Astrocyte (in vitro differentiated cells and primary cell): ENCODE measurements at regions not wholly inside any gene's neighbourhood (a gene's known extent, or its start where the extent isn't known, plus 50 kb on each side); places are given as distances from the start of the nearest gene placed in this dataset.

ENCODE experiments used
- DNase-seq: peaks from one replicate; pipeline ENCODE4 v3.0.0-alpha.2; 2010; ENCODE audit warnings: low read depth
- FAIRE-seq: peaks from 2 replicates; lab custom pipeline; 2011; peaks lifted over from hg19 to GRCh38; lab: Jason Lieb, UNC
- H2AFZ ChIP-seq: 2 replicates; pipeline ENCODE4 v1.6.0; 2012; ENCODE audit warnings: low read depth, low read length, inconsistent platforms
- H3K27ac ChIP-seq: 2 replicates; pipeline ENCODE4 v1.5.1; 2011; ENCODE audit warnings: low read depth, low read length, inconsistent platforms
- H3K27me3 ChIP-seq: 2 replicates; pipeline ENCODE4 v1.6.0; 2011; ENCODE audit warnings: low read length, inconsistent platforms; ENCODE audit not compliant: insufficient read depth
- H3K36me3 ChIP-seq: 2 replicates; pipeline ENCODE4 v1.5.1; 2011; ENCODE audit warnings: low read length, inconsistent platforms; ENCODE audit not compliant: insufficient read depth
- H3K4me1 ChIP-seq: 2 replicates; pipeline ENCODE4 v1.5.1; 2011; ENCODE audit warnings: low read length, inconsistent platforms; ENCODE audit not compliant: insufficient read depth
- H3K4me2 ChIP-seq: 2 replicates; pipeline ENCODE4 v1.6.0; 2012; ENCODE audit warnings: low read length, inconsistent platforms
- H3K4me3 ChIP-seq: 2 replicates; pipeline ENCODE4 v1.5.1; 2011; ENCODE audit warnings: low read depth, mild to moderate bottlenecking, low read length, inconsistent platforms; ENCODE audit not compliant: insufficient read depth
- H3K79me2 ChIP-seq: 2 replicates; pipeline ENCODE4 v1.6.0; 2012; ENCODE audit warnings: mild to moderate bottlenecking, low read length, inconsistent platforms; ENCODE audit not compliant: insufficient read depth
- H3K9ac ChIP-seq: 2 replicates; pipeline ENCODE4 v1.6.0; 2012; ENCODE audit warnings: mild to moderate bottlenecking, low read length, inconsistent platforms
- H3K9me3 ChIP-seq: 2 replicates; pipeline ENCODE4 v1.5.1; 2012; ENCODE audit warnings: low read depth, mild to moderate bottlenecking, low read length, inconsistent platforms; ENCODE audit not compliant: insufficient read depth
- H4K20me1 ChIP-seq: 2 replicates; pipeline ENCODE4 v1.6.0; 2012; ENCODE audit warnings: low read length, inconsistent platforms; ENCODE audit not compliant: insufficient read depth
- H3K27ac Mint-ChIP-seq: one replicate; pipeline ENCODE4 v1.8.0; 2021; ENCODE audit warnings: mild to moderate bottlenecking, mixed read lengths; ENCODE audit not compliant: unreplicated experiment
- H3K27me3 Mint-ChIP-seq: one replicate; pipeline ENCODE4 v1.8.0; 2021; ENCODE audit warnings: low read depth, mixed read lengths; ENCODE audit not compliant: unreplicated experiment
- H3K36me3 Mint-ChIP-seq: one replicate; pipeline ENCODE4 v1.8.0; 2021; ENCODE audit warnings: low read depth, mixed read lengths; ENCODE audit not compliant: unreplicated experiment
- H3K4me1 Mint-ChIP-seq: one replicate; pipeline ENCODE4 v1.8.0; 2021; ENCODE audit warnings: low read depth, mixed read lengths; ENCODE audit not compliant: unreplicated experiment
- H3K4me3 Mint-ChIP-seq: one replicate; pipeline ENCODE4 v1.8.0; 2021; ENCODE audit warnings: mild to moderate bottlenecking, moderate library complexity, mixed read lengths; ENCODE audit not compliant: unreplicated experiment
- H3K9me3 Mint-ChIP-seq: one replicate; pipeline ENCODE4 v1.8.0; 2021; ENCODE audit warnings: mild to moderate bottlenecking, mixed read lengths; ENCODE audit not compliant: unreplicated experiment
- CTCF ChIP-seq: IDR thresholded peaks from 2 replicates; pipeline ENCODE4 v1.5.1; 2011; ENCODE audit warnings: low read depth, mild to moderate bottlenecking, inconsistent platforms, low read length, moderate library complexity; ENCODE audit not compliant: insufficient read depth
- EZH2 ChIP-seq: IDR thresholded peaks from 2 replicates; pipeline ENCODE4 v1.6.1; 2012; ENCODE audit warnings: mild to moderate bottlenecking, low read length, inconsistent platforms; ENCODE audit not compliant: insufficient read depth

DNA sequence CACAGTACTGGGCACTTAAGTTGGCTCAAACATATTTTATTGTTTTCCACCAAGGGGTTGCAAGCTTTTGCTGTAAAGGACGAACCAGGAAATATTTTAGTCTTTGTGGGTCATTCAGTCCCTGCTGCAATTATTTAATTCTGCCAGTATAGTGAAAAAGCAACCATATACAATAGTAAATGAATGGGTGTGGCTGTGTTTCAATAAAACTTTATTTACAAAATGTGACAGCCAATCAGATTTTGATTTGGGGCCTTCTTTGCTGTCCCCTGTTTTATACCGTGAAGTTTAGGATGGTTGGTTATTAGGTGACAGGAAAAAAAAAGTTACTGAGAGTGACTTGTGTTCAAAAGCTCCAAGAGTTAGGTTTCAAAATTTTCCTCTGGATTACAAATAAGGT lies 956.4 kb downstream of the AACS start:
- H3K9me3 ChIP-seq, result peaks cover 9% of the 10 kb centered on the region
- Mint-ChIP-seq H3K9me3 (peaks cover 2% of the 10 kb centered on the region), H3K4me1 (no peaks in the 10 kb centered on the region), H3K27ac (no peak overlapping the region), H3K27me3 (no peaks in the 10 kb centered on the region), H3K36me3 (no peaks in the 10 kb centered on the region), H3K4me3 (no peak overlapping the region)
- no peak overlapping the region for H2AFZ ChIP-seq
- no peak overlapping the region for H3K4me3 ChIP-seq
- no peaks in the 10 kb centered on the region for H3K79me2 ChIP-seq
- no peak for DNase-seq
- no peak overlapping the region for H3K27ac ChIP-seq
- H4K20me1 ChIP-seq, result no peaks in the 10 kb centered on the region
- no peak overlapping the region for H3K9ac ChIP-seq
- no peaks in the 10 kb centered on the region for H3K36me3 ChIP-seq
- H3K27me3 ChIP-seq, result no peaks in the 10 kb centered on the region
- no peak for TF ChIP-seq CTCF
- no peak for TF ChIP-seq EZH2
- no peak overlapping the region for H3K4me2 ChIP-seq
- FAIRE-seq, result no peak
- H3K4me1 ChIP-seq, result no peaks in the 10 kb centered on the region

- no peak overlapping the region for H2AFZ ChIP-seq
- no peak overlapping the region for H3K27ac ChIP-seq
- Mint-ChIP-seq H3K27ac (no peak overlapping the region), H3K27me3 (no peaks in the 10 kb centered on the region), H3K36me3 (no peaks in the 10 kb centered on the region), H3K4me3 (no peak overlapping the region), H3K9me3 (peaks cover 7% of the 10 kb centered on the region), H3K4me1 (no peaks in the 10 kb centered on the region)
- no peak overlapping the region for H3K9ac ChIP-seq
- H3K4me3 ChIP-seq, result no peak overlapping the region
- no peaks in the 10 kb centered on the region for H3K4me1 ChIP-seq
- no peaks in the 10 kb centered on the region for H3K79me2 ChIP-seq
- no peaks in the 10 kb centered on the region for H4K20me1 ChIP-seq
- no peak for DNase-seq
- no peak overlapping the region for H3K4me2 ChIP-seq
- FAIRE-seq, result no peak
- H3K36me3 ChIP-seq, result no peaks in the 10 kb centered on the region
- no peaks in the 10 kb centered on the region for H3K9me3 ChIP-seq
- no peaks in the 10 kb centered on the region for H3K27me3 ChIP-seq
- TF ChIP-seq CTCF (no peak), EZH2 (no peak)
These were observed 962.6 kb downstream of the AACS start for GRCh38 chr12:126027825-126028224.

DNA sequence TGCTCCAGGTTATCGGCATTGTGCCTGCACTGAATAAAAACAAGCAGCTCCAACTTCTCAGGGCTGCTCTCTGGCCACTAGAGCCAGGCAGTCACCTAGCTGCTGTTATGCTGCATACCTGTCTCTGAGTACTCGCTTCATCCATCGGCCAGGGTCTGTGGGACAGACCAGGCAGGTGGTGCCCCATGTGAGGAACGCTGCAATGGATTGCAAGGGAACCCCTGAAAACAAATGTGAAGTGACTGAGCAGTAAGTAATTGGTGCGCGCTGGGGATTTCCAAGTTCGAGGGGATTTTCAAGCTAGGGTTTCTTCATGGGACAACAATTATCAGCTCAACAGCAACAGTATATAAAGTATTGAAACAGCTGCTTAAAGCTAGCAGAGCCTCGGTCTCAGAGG lies 965.3 kb downstream of the AACS start:
- Histone ChIP-seq H2AFZ (no peak overlapping the region), H4K20me1 (no peaks in the 10 kb centered on the region), H3K36me3 (no peaks in the 10 kb centered on the region), H3K27me3 (no peaks in the 10 kb centered on the region), H3K4me1 (no peaks in the 10 kb centered on the region), H3K4me3 (no peak overlapping the region), H3K79me2 (no peaks in the 10 kb centered on the region), H3K4me2 (no peak overlapping the region), H3K9me3 (no peaks in the 10 kb centered on the region), H3K27ac (no peak overlapping the region), H3K9ac (no peak overlapping the region)
- FAIRE-seq, result no peak
- peaks cover 9% of the 10 kb centered on the region for H3K9me3 Mint-ChIP-seq
- no peak overlapping the region for H3K4me3 Mint-ChIP-seq
- no peak overlapping the region for H3K27ac Mint-ChIP-seq
- H3K36me3 Mint-ChIP-seq, result no peaks in the 10 kb centered on the region
- no peaks in the 10 kb centered on the region for H3K27me3 Mint-ChIP-seq
- no peak for TF ChIP-seq CTCF
- no peak for TF ChIP-seq EZH2
- no peak for DNase-seq
- no peaks in the 10 kb centered on the region for H3K4me1 Mint-ChIP-seq
